ENCODE measurements at regions not wholly inside any gene's neighbourhood (a gene's known extent, or its start where the extent isn't known, plus 50 kb on each side); places are given as distances from the start of the nearest gene placed in this dataset.
A peak's percentile ranks its signal among the peaks of the same experiment; 100 is the strongest.

DNA sequence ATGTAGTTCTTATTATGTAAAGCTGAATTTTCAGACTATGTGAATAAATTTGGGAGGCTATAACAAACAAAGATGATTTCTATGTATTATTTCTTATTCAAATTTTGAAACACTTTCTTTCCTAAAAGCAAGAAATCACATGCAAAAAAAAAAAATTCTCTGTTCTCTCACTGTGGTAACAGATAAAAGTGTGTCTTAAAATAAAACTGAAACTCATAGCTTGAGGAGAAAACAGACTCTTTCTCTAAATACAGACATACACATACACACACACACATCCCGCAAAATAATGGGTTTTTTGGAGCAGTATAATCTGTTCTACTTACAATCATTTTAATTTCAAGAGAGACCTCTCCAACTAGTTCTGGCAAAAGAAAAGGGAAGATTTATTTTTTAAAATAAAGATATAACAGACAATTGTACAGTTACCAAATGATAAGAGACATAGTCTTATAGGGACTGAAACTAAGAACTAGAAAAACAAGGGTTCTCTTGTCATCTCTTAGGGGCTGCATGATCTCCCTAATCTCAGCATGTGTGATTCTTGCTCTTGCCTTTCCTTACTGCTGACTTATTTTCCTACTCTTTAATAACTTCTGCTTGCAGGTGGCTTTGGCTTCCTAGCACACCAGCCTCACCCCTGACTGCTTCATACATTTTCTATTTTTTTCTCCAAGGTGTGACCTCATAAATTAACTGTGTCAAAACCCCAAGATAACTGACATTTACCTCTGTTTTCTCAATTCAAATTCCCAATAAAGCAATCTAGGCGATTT is 483.5 kb upstream of the POT1 start:
- DNase-seq (ENCODE audit: extremely low read depth, low read depth): no peak

DNA sequence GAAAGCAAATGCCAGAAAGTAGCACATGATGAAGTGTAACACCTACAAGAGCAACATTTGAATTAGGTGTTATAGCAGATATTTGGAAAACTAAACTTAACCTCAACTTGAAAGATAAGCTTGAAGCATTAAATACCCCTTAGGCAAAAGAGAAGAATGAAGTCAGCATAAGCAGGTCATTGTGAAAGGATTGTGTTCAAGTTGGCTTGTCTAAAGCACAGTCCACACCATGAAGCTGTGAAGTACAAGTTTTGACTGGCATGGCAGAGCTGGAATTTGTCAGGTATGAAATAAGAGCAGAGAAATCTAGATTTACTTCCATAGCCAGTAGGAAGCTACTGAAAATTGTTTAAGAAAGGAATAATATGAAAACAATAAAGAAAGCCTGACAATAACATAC is 480.3 kb upstream of the POT1 start:
- no peak for DNase-seq (ENCODE audit: extremely low read depth, low read depth)

DNA sequence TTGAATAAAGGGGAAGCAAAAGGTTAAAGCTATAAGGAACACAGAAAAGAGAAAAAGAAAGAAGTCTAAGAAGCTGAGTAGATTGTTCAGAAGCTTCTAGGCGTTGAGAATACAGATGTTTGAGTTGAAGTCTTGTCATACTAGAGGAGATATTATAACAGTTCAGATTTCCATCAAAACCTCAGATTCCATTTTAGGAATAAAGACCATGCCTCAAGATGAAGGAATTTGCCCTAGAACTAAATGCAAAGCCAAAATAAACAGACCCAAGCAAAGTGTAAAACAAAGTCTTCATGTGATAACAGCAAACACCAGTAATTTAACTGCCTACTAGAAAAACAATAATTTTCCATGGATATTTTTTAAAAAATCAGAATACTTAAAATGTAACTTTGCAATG is 476.5 kb upstream of the POT1 start:
- no peak for DNase-seq (ENCODE audit: extremely low read depth, low read depth)

DNA sequence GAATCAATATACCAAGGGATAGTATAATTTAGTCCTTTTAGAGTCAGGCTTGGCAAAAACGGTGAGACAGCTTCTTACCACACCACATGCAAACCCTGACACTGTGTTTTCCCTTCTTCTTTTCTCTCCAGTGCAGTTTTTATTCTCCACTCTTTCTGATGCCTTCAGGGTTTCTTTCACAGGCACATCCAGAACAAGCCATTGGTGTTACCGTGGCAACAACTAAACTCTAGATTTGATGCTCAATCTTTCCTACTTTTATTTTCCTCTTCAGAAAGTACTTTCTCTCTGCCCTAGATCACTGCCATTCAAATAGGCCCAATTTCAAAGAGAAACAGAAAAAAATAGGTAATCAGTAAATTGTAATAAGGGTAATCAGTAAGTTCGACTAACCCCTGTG is 469.8 kb upstream of the POT1 start:
- DNase-seq (ENCODE audit: extremely low read depth, low read depth): no peak

DNA sequence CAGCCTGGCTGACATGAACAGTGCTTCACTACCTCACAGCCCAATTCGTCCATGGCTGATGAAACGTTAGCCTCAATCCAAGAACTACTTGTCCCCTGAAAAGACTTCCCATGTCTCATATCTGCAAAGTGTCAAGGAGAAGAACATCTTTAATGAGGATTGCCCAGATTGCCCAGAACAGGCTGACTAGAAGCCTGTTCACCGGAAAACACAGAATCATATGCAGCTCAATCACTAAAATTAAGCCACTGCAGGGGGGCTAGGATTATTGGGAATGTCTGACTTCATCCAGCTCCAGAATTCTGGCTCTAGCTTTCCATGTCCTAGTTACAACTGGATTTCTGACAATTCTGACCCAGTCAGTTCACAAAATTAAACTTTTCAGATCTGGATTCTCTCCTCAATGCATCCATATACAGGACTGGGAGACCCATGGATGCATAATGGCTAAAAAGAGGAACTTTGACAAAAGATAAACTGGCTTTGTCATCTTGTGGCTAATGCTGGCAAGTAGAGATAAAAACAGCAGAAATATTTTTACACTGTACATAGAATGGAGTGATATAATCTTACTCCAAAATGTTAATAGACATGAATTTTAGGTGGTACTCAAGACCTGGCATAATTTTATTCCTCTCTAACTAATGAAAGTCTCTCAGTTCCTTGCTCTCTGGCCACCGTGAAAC is 467.0 kb upstream of the POT1 start:
- no peak for DNase-seq (ENCODE audit: extremely low read depth, low read depth)

DNA sequence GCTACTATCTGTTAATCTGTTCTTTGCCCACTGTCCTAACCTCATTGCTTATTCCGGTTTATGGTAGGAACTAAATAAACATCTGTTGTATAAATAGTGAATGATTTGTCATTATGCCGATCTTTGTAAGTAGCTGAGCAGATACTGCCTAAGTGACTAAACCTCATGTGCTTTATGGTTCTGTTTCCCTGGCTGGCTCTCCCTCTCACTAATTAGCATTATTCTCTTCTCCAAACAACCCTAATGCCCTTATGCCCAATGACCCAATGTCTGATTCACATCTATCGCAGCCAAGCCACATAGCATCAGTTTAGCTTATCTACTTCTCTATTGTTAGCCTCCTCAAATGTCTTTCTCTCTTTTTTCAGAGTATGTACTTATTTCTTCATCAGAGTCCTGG is 462.3 kb upstream of the POT1 start:
- no peak for DNase-seq (ENCODE audit: extremely low read depth, low read depth)

DNA sequence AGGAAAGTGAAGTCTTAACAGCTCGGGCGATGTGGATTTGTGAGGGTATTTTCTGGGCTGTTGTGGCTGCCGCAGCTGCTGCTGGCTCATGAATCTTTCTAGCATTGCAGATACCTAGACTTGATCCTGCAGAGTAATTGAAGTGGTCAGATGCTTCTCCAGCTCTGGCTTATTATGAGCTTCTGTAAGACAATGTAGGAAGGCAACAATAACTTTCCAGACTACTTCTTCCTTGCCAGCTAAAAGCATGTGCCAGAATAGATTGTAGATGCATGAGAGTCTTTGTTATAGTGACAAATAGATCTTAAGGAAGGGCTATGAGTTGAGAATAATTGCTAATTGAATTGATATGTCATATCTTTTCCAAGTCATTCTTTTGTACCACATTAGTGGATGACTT is 461.4 kb upstream of the POT1 start:
- no peak for DNase-seq (ENCODE audit: extremely low read depth, low read depth)

DNA sequence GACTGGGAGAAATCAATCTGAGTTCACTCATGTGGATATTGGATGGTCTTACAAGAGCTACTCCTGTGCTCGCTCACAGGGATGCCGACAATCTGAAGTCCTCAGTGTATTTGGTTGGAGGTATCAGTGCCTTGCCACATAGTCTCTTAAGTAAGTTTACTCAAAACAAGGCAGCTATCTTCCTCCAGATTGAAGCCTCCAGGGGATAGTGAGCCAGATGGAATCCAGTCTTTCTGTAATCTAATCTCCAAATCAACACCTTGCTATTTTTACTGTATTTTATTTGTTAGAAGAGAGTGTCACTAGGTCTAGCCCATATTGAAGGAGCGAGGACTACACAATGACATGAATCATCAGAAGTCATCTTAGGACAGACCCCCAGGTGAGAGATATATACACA is 456.6 kb upstream of the POT1 start:
- no peak for DNase-seq (ENCODE audit: extremely low read depth, low read depth)

DNA sequence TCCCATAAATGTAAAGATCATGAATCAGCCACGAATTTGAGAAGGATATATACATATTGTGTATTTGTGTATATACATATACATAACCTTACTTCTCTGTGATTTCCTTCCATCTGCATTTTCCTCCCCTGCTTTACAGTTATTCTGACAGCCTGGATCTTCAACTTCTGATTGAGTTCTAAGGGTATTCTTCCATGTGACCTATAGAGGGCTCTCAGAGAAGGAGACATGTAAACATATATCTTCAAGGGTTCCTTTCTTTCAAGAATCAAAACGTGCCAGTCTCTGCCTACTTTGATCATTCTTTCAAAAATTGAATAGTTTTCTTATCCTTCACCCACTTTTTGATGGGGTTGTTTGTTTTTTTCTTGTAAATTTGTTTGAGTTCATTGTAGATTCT is 453.7 kb upstream of the POT1 start:
- no peak for DNase-seq (ENCODE audit: extremely low read depth, low read depth)

DNA sequence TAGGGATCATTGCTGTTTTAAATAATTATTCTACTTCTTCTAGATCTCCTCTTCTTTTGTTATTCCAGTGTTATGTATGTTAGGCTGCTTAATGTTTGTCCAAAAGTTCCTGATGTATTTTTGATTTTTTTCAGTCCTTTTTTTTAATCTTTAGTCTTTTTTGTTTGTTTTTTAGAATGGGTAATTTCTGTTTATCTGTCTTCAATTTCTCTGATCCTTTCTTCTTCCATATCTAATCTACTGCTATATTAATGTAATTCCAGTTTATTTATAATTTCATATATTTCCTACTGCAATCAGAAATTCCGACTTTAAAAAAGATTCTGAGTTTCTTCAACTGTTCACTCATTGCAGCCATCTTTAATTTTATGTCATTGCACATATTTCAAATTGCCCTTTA is 452.8 kb upstream of the POT1 start:
- no peak for DNase-seq (ENCODE audit: extremely low read depth, low read depth)

DNA sequence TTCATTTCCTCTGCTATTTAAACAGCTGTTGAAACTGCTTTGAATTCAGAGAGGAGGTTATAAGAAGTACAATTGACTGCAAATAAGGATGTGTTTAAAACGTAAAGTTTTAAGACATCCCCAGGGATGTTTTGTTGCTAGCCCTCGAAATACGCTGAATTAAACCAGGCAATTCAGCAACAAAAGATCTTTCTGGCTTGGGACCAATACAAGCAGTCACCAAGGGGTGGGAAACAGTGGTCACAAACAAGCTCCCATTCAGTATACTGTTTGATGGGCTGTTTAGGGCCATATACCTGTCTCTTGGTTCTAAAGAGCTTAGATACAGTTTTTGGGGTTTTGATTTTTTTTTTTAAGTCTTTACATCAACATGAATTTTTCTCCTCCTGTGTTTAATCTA is 446.3 kb upstream of the POT1 start:
- no peak for DNase-seq (ENCODE audit: extremely low read depth, low read depth)

DNA sequence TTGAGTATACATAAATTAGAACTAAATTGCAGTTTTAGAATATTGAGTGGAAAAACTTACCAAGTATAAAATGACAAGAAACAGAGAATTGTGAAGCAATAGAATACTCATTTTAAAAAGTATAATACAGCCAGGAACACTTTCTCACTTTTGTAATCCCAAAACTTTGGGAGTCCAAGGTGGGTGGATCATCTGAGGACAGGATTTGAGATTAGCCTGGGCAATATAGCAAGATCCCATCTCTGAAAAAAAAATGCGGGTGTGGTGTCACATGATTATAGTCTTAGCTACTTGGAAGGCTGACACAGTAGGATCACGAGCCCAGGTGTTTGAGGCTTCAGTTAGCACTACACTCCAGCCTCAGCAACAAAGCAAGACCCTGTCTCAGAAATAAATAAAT is 440.9 kb upstream of the POT1 start:
- DNase-seq (ENCODE audit: extremely low read depth, low read depth): no peak

DNA sequence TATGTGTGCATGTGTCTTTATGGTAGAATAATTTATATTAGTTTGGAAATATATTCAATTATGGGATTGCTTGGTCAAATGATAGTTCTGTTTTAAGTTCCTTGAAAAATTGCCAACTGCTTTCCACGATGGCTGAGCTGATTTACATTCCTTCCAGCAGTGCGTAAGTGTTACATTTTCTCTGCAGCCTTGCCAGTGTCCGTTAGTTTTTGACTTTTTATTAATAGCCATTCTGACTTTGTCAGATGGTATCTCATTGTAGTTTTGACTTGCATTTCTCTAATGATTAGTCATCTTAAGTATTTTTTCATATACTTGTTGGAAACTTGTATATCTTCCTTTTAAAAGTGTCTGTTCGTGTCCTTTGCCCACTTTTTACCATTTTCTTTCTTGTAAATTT is 434.2 kb upstream of the POT1 start:
- DNase-seq (ENCODE audit: extremely low read depth, low read depth): no peak

DNA sequence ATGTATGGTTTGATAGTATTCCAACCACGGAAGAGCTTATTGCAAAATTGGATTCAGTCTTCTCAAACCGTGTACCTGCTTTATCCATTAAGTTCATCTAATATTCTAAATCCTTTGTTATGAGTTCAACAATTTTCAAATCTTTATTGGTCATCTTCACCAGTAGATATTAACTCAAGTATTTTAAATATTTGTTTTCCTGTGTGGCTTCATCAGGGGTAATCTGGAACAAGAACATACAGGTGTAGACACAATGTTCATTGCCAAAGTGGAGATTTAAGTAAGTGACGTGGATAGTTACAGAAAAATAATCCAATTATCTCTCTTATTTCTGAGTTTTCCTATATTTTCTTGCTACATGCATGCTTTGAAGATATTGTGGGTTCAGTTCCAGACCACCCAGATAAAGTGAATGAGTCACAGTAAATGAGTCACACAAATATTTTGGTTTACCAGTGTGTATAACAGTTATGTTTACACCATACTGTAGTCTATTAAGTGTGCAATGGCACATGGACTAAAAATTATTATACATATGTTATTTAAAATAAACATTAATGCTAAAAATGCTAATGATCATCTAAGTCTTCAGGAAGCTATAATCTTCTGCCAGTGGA is 429.0 kb upstream of the POT1 start:
- DNase-seq (ENCODE audit: extremely low read depth, low read depth): no peak

DNA sequence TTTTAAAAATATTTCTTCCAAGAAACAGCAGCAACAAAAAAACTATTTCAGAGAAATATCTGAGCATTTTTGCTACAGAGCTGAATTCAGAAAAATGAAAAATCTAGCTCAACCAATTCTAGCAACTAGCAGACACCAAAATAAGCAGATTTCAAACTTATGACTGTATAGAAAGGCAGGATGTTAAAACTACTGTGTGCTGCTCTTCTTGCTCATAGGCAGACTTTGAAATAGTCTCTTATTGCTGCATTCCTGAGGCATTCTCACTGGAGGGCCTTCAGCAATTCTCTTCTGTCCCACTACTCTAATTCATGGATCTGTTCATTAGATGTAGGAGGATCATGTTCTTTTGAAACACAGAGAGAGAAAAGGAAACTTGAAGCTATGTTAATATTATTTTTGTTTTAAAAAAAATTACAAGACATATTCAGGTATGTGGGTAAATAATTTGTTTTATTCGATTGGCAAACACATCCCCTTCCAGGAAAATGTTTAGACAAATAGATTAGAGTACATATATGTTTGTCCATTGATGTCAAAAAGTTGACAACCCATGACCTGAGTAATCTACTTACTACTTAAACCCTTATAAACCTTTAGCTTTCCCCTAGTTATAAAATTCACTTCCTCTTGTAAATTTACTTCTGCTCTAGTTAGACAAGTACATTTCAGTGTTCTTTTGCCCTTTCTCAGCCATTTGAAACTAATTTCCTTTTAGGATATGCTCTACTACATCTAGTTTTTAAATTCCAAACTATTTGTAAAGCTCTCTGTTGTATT is 428.2 kb upstream of the POT1 start:
- DNase-seq (ENCODE audit: extremely low read depth, low read depth): no peak

DNA sequence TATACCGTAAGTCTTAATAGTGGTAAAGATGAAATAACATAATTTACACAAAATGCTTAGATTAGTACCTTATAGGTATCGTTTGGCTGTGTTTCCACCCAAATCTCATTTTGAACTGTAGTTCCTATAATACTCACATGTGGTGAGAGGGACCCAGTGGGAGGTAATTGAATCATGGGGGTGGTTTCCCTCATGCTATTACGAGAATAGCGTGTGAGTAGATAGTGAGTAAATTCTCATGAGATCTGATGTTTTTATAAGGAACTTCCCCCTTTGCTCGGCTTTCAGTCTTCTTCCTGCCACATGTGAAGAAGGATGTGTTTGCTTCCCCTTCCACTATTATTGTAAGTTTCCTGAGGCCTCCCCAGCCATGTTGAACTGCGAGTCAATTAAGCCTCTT is 426.3 kb upstream of the POT1 start:
- DNase-seq (ENCODE audit: extremely low read depth, low read depth): no peak

DNA sequence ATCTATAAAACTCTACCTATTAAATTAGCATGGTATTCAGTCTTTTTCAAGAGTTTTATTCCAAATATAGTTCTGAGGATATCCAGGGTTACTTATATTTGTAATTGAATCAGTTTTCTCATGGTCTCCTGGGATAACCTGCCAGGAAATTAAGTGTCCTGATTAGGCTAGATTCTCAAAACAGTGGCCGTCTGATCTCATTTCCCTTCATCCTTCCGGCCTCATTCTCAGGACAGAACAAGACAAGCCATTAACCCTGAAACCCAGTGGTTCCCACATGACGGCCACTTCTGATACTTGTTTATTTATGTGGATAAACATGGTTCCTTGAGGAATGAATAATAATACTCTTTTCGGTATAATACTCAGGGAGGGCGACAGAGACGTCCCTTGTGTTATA is 417.6 kb upstream of the POT1 start:
- DNase-seq (ENCODE audit: extremely low read depth, low read depth): no peak

DNA sequence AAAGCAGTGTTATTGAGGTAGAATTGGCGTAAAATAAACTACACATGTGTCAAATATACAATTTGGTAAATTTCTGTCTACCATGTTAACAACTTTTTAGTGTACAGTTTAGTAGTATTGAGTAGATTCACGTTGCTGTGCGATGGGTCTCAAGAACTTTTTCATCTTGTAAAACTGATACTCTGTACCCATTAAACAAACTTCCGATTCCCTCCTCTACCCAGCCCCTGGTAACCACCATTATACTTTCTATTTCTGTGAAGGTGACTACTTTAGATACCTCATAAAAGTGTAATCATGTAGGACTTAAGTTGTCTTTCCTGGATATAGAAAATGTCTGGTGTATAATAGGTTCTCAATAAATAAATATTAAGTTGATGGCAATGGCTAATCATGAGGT is 408.5 kb upstream of the POT1 start:
- no peak for DNase-seq (ENCODE audit: extremely low read depth, low read depth)

DNA sequence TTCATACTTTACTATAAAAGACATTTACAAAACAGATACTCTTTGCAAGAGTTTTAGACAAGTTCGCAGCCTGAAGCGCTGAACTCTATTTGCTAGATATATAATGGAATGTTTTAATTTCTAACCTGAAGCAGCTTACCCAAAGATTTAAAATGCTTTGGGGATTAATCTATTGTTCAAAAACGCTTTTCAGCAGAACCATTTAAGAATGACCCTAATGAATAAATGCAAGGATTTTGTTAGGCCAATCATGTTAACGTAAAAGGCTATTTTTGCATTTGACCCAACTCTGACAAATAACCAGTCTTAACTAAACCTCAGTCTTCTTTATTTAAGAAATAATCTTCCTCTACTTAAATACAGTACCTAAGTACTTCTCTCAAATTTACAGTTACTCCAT is 406.7 kb upstream of the POT1 start:
- DNase-seq (ENCODE audit: extremely low read depth, low read depth): no peak

DNA sequence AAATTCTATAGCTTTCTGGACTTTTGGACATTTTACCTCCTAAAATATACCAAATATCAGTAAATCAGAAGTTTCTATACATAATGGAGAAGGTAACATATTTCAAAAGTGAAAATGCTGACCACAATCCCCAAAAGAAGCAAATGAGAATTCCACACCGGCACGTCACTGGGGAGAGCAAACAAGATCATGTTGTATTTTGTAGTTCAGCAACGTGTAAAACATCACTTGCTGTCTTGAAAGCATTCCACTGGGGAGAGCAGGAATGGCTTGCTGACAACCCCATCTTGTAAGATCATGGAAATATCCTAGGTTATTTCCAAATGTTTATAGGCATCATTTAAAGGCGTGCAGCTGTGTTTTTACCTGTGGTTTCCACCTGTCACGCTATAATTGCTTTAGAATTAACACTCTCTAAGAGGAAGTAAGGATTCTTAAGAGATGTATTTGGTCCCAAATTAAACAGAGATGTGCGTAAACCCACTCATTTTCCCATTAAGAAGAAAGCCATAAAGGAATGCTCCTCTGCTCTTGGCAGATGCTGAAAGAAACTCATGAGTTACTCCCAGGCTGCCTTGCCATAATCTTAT is 397.1 kb upstream of the POT1 start:
- no peak for DNase-seq (ENCODE audit: extremely low read depth, low read depth)

DNA sequence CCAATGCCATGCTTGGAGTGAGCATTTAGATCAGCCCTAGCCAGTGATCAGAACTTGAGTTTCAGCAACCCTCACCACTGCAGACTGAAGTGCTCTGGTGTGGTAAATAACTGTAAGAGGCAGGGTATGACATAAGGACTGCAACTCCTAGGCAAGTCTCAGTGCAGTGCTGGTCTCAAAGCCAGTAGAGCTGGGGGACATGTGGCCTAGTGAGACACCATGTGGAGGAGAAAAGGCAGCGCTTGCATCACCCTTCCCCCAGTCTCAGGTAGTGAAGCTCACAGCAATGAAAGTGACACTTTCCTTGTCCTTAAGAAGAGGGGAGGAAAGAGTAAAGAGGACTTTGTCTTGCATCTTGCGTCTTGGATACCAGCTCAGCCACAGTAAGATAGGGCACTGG is 386.8 kb upstream of the POT1 start:
- peak; percentile 12 for DNase-seq (ENCODE audit: extremely low read depth, low read depth)
